Natural killer cell (primary cell): ENCODE measurements at regions not wholly inside any gene's neighbourhood (a gene's known extent, or its start where the extent isn't known, plus 50 kb on each side); places are given as distances from the start of the nearest gene placed in this dataset.

ENCODE experiments used
- ATAC-seq, 3 donors: fragments of 150-1000 bp in 2 of 3; fragments of 200-7000 bp in 1 of 3; cut with Tn5 transposase; 1 replicate in 1 of 3; 2 replicates in 2 of 3; pipeline ENCODE4 v1.10.0; 2021; ENCODE audit warnings: mild to moderate bottlenecking in 2 of 3, moderate library complexity in 2 of 3
- DNase-seq, 2 donors: peaks; one replicate each; pipeline versions ENCODE4 v3.0.0 to v3.0.0-alpha.2; 2013 to 2021; ENCODE audit warnings: mixed read lengths in 1 of 2
- H3K27ac ChIP-seq: one replicate; pipeline ENCODE4 v1.5.1; 2013; ENCODE audit warnings: mild to moderate bottlenecking, low read length
- H3K27me3 ChIP-seq: one replicate; pipeline ENCODE4 v1.6.1; 2013; ENCODE audit warnings: low read length; ENCODE audit not compliant: control insufficient read depth, insufficient read depth
- H3K36me3 ChIP-seq: one replicate; pipeline ENCODE4 v1.6.1; 2013; ENCODE audit warnings: low read length; ENCODE audit not compliant: control insufficient read depth, insufficient read depth
- H3K4me1 ChIP-seq: one replicate; pipeline ENCODE4 v1.6.1; 2013; ENCODE audit warnings: low read length; ENCODE audit not compliant: control insufficient read depth, insufficient read depth
- H3K4me3 ChIP-seq: one replicate; pipeline ENCODE4 v1.5.1; 2013; ENCODE audit warnings: low read length
- H3K9me3 ChIP-seq: one replicate; pipeline ENCODE4 v1.6.1; 2013; ENCODE audit warnings: low read length; ENCODE audit not compliant: control insufficient read depth, insufficient read depth
- H3K27ac Mint-ChIP-seq, 2 donors: one replicate each; pipeline ENCODE4 v1.8.0; 2022; ENCODE audit warnings: mild to moderate bottlenecking in 2 of 2, mixed read lengths in 2 of 2, moderate library complexity in 1 of 2
- H3K27me3 Mint-ChIP-seq, 2 donors: one replicate each; pipeline ENCODE4 v1.8.0; 2022; ENCODE audit warnings: low read depth in 2 of 2, mixed read lengths in 2 of 2
- H3K36me3 Mint-ChIP-seq: one replicate; pipeline ENCODE4 v1.8.0; 2022; ENCODE audit warnings: mixed read lengths
- H3K4me1 Mint-ChIP-seq, 2 donors: one replicate each; pipeline ENCODE4 v1.8.0; 2022; ENCODE audit warnings: mixed read lengths in 2 of 2
- H3K4me3 Mint-ChIP-seq: one replicate; pipeline ENCODE4 v1.8.0; 2022; ENCODE audit warnings: mild to moderate bottlenecking, moderate library complexity, mixed read lengths
- H3K9me3 Mint-ChIP-seq, 2 donors: one replicate each; pipeline ENCODE4 v1.8.0; 2022; ENCODE audit warnings: mixed read lengths in 2 of 2
- WGBS: methylation state at CpG from one replicate; pipeline ENCODE4 v1.1.7; 2013; ENCODE audit warnings: missing lambda C conversion rate; ENCODE audit not compliant: insufficient coverage; 5-methylcytosine and 5-hydroxymethylcytosine counted together
- intact Hi-C: fragments of 100-400 bp; cut with micrococcal nuclease; formaldehyde crosslinking; loops from one replicate; pipeline ENCODE4 v1.14.2; 2022
- TF ChIP-seq, protein P1 (sequence below): fragments of 200-600 bp; IDR thresholded peaks from one replicate; pipeline ENCODE4 v1.8.0; 2022; ENCODE audit warnings: antibody characterized with exemption

- Mint-ChIP-seq H3K4me3 (no peak overlapping the region), H3K4me1 (peaks cover 6% of the 10 kb centered on the region in 2 donors), H3K36me3 (no peaks in the 10 kb centered on the region), H3K9me3 (no peaks in the 10 kb centered on the region), H3K27ac (no peak overlapping the region), H3K27me3 (peaks cover 9 to 18% of the 10 kb centered on the region in 2 donors)
- DNase-seq (no peak), ATAC-seq (no peak)
- TF ChIP-seq, protein P1, sequence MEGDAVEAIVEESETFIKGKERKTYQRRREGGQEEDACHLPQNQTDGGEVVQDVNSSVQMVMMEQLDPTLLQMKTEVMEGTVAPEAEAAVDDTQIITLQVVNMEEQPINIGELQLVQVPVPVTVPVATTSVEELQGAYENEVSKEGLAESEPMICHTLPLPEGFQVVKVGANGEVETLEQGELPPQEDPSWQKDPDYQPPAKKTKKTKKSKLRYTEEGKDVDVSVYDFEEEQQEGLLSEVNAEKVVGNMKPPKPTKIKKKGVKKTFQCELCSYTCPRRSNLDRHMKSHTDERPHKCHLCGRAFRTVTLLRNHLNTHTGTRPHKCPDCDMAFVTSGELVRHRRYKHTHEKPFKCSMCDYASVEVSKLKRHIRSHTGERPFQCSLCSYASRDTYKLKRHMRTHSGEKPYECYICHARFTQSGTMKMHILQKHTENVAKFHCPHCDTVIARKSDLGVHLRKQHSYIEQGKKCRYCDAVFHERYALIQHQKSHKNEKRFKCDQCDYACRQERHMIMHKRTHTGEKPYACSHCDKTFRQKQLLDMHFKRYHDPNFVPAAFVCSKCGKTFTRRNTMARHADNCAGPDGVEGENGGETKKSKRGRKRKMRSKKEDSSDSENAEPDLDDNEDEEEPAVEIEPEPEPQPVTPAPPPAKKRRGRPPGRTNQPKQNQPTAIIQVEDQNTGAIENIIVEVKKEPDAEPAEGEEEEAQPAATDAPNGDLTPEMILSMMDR: no peak
- no peaks in the 10 kb centered on the region for H3K27me3 ChIP-seq
- H3K4me1 ChIP-seq: no peaks in the 10 kb centered on the region
- H3K4me3 ChIP-seq: no peak overlapping the region
- no peak overlapping the region for H3K27ac ChIP-seq
- 96% methylated on average over 3 of the region's 3 CpGs for WGBS
- intact Hi-C loops: no loop called here
- no peaks in the 10 kb centered on the region for H3K36me3 ChIP-seq
- H3K9me3 ChIP-seq: no peaks in the 10 kb centered on the region
Observed at GRCh38 chr2:145302451-145302850, 782.5 kb upstream of the ZEB2 start.

DNA sequence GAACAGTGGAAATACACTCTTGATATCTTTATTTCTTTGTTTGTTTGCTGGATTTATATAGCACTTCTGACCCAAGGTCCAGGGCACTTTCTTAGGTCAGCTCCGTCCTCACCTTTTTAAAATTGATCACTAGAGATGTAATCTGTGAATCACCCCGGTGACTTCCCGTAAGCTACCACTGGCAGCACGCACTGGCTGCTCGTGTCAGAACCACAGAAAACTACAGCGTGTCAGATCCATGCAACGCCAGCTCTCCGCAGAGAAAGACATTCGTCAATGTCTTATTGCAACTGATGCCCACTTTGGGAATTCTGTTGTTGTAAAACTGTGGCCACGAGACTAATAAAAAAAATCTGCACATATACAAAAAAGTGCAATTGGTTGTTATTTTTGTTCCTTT lies 779.4 kb upstream of the ZEB2 start:
- DNase-seq (no peak), ATAC-seq (no peak)
- H3K4me1 Mint-ChIP-seq: no peaks in the 10 kb centered on the region
- peaks cover 14 to 27% of the 10 kb centered on the region in 2 donors for H3K27me3 Mint-ChIP-seq
- intact Hi-C loops: no loop called here
- H3K27me3 ChIP-seq: no peaks in the 10 kb centered on the region
- H3K4me3 ChIP-seq: no peak overlapping the region
- TF ChIP-seq, protein P1: no peak
- H3K9me3 ChIP-seq: no peaks in the 10 kb centered on the region
- H3K36me3 Mint-ChIP-seq: no peaks in the 10 kb centered on the region
- H3K27ac ChIP-seq: no peak overlapping the region
- H3K4me1 ChIP-seq: no peaks in the 10 kb centered on the region
- H3K36me3 ChIP-seq: no peaks in the 10 kb centered on the region
- WGBS: 94% methylated on average over 9 of the region's 10 CpGs
- H3K4me3 Mint-ChIP-seq: no peak overlapping the region
- no peak overlapping the region for H3K27ac Mint-ChIP-seq
- H3K9me3 Mint-ChIP-seq: no peaks in the 10 kb centered on the region

DNA sequence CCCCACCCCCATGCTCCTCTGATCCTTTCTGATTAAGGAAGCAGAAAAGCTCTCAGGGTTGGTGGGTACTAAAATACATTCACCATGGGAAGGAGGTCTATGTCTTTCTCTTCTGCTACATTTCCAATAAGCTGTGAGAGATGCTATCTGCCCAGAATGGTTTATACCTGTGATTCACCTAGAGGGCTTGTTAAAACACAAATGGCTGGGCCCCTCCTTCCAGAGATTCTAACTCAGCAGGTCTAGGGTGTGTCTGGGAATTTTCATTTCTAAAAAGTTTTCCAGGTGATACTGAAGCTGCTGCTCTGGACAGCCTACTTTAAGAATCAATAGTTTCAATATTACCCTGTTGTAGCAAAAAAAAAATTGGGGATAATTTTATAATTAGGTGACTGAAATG lies 772.2 kb upstream of the ZEB2 start:
- Mint-ChIP-seq H3K9me3 (no peaks in the 10 kb centered on the region), H3K27ac (no peak overlapping the region), H3K4me1 (no peaks in the 10 kb centered on the region), H3K27me3 (peaks cover 7 to 13% of the 10 kb centered on the region in 2 donors), H3K4me3 (no peak overlapping the region), H3K36me3 (no peaks in the 10 kb centered on the region)
- Histone ChIP-seq H3K4me1 (no peaks in the 10 kb centered on the region), H3K9me3 (no peaks in the 10 kb centered on the region), H3K27ac (no peak overlapping the region), H3K4me3 (no peak overlapping the region), H3K27me3 (no peaks in the 10 kb centered on the region), H3K36me3 (no peaks in the 10 kb centered on the region)
- DNase-seq: no peak
- TF ChIP-seq, protein P1: no peak
- intact Hi-C loops: no loop called here
- no peak for ATAC-seq

DNA sequence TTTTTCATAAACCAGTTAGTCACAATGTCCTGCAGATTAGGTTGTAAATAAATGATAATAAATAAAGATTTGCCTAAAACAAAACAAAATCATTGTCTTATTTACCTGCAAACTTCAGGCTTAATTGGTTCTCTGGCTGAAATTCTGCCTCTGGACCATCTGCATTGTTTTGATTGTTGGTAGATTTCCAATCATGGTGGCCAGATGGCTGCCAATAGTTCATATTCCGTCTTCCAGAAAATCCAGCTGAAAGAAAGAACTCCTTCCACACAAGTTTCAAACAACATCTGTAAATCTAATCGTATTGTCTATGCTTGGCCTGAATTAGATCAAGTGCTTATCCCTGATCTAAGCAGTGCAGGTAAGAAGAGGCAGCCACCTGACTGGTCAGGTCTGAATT lies 771.1 kb upstream of the ZEB2 start:
- H3K4me3 ChIP-seq: no peak overlapping the region
- H3K9me3 Mint-ChIP-seq: no peaks in the 10 kb centered on the region
- intact Hi-C loops: no loop called here
- ATAC-seq (no peak), DNase-seq (no peak)
- H3K9me3 ChIP-seq: no peaks in the 10 kb centered on the region
- no peaks in the 10 kb centered on the region for H3K36me3 ChIP-seq
- TF ChIP-seq, protein P1: no peak
- no peak overlapping the region for H3K27ac Mint-ChIP-seq
- WGBS: 91% methylated on average over 2 of the region's 2 CpGs
- H3K27me3 ChIP-seq: peaks cover under 1% of the 10 kb centered on the region
- H3K36me3 Mint-ChIP-seq: no peaks in the 10 kb centered on the region
- H3K4me3 Mint-ChIP-seq: no peak overlapping the region
- H3K4me1 Mint-ChIP-seq: no peaks in the 10 kb centered on the region
- no peaks in the 10 kb centered on the region for H3K4me1 ChIP-seq
- H3K27ac ChIP-seq: no peak overlapping the region
- peaks cover 12% of the 10 kb centered on the region in 2 donors for H3K27me3 Mint-ChIP-seq
